Colonic mucosa (tissue), 4 donors: ENCODE measurements at regions not wholly inside any gene's neighbourhood (a gene's known extent, or its start where the extent isn't known, plus 50 kb on each side); places are given as distances from the start of the nearest gene placed in this dataset.

ENCODE experiments used
- DNase-seq: peaks from one replicate; pipeline ENCODE4 v3.0.0-alpha.2; 2020
- H3K27ac ChIP-seq: fragments of 200-600 bp; one replicate; pipeline ENCODE4 v1.8.0; 2021
- H3K27me3 ChIP-seq: fragments of 200-600 bp; one replicate; pipeline ENCODE4 v1.8.0; 2021
- H3K36me3 ChIP-seq: fragments of 200-600 bp; one replicate; pipeline ENCODE4 v1.8.0; 2021
- H3K4me1 ChIP-seq: fragments of 200-600 bp; one replicate; pipeline ENCODE4 v1.8.0; 2021; ENCODE audit warnings: mild to moderate bottlenecking
- H3K4me3 ChIP-seq: fragments of 200-600 bp; one replicate; pipeline ENCODE4 v1.8.0; 2021
- H3K9ac ChIP-seq, 2 donors: one replicate each; pipeline ENCODE4 v1.7.0; 2013; ENCODE audit warnings: control low read depth in 2 of 2, low read depth in 2 of 2, low read length in 2 of 2
- H3K9me3 ChIP-seq: fragments of 200-600 bp; one replicate; pipeline ENCODE4 v1.8.0; 2021
- intact Hi-C: fragments of 100-400 bp; cut with DNase I; formaldehyde crosslinking; loops from one replicate; pipeline ENCODE4 v1.14.1; 2022
- TF ChIP-seq, protein P1 (sequence below): fragments of 200-600 bp; IDR thresholded peaks from one replicate; pipeline ENCODE4 v1.8.0; 2022; ENCODE audit warnings: antibody characterized with exemption, mild to moderate bottlenecking
- donor health status: healthy.
- donor health status: DM: no; HTN: no; CAD: no.
- donor health status: DM: no; HTN: no; CAD: no.

DNA sequence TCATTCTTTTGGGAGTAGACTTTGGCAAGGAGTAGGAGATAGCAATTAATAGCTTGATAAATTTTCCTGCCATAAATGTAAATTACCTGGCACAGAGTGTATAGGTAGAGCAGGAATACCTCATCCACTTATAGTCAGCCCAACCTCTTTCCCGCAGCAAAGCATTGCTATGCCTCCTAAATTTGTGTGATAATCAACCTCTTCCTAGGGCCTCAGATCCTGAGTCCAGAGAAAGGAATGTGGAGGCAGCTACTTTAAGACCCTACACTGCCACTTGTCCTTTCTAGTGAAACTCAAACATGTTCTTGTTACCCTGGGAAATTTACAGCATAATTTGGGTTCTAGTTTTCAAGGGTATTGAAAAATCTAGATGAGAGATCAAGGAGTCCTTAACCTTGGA is 919.0 kb downstream of the RAPGEF2 start:
- H3K4me3 ChIP-seq = no peak overlapping the region
- TF ChIP-seq, protein P1, sequence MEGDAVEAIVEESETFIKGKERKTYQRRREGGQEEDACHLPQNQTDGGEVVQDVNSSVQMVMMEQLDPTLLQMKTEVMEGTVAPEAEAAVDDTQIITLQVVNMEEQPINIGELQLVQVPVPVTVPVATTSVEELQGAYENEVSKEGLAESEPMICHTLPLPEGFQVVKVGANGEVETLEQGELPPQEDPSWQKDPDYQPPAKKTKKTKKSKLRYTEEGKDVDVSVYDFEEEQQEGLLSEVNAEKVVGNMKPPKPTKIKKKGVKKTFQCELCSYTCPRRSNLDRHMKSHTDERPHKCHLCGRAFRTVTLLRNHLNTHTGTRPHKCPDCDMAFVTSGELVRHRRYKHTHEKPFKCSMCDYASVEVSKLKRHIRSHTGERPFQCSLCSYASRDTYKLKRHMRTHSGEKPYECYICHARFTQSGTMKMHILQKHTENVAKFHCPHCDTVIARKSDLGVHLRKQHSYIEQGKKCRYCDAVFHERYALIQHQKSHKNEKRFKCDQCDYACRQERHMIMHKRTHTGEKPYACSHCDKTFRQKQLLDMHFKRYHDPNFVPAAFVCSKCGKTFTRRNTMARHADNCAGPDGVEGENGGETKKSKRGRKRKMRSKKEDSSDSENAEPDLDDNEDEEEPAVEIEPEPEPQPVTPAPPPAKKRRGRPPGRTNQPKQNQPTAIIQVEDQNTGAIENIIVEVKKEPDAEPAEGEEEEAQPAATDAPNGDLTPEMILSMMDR = no peak
- intact Hi-C loops = no loop called here

GRCh38 chr4:160026721-160027120 is 923.8 kb downstream of the RAPGEF2 start:
- Histone ChIP-seq H3K36me3 (no peaks in the 10 kb centered on the region), H3K27ac (no peak overlapping the region), H3K9me3 (no peaks in the 10 kb centered on the region), H3K27me3 (no peaks in the 10 kb centered on the region), H3K9ac (no peak overlapping the region), H3K4me3 (no peak overlapping the region), H3K4me1 (no peaks in the 10 kb centered on the region)
- no peak for DNase-seq
- intact Hi-C loops = no loop called here
- TF ChIP-seq, protein P1 = no peak

More for the DNA sequence above, 919.0 kb downstream of the RAPGEF2 start:
- Histone ChIP-seq H3K9ac (no peak overlapping the region), H3K9me3 (no peaks in the 10 kb centered on the region), H3K27me3 (no peaks in the 10 kb centered on the region), H3K4me1 (no peaks in the 10 kb centered on the region), H3K36me3 (no peaks in the 10 kb centered on the region), H3K27ac (no peak overlapping the region)
- DNase-seq = no peak

DNA sequence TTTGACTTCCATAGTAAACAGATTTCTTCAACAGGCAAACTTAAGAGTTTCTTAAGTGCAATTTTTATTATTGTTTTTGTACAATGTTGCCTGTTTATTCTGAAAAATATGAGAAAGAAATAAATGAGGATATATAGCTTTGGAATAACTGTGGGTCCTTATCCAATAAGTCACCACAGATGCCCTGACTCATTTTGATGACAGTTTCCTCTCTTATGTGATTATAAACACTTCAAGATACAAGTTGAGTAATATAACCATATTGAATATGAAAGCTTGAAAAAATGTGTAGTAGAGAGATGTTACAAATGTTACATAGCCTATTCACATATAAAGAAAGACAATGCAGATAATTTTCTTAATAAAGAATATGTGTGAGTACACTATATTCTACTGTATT is 931.6 kb downstream of the RAPGEF2 start:
- DNase-seq = no peak
- TF ChIP-seq, protein P1 = no peak
- no peaks in the 10 kb centered on the region for H3K4me1 ChIP-seq
- intact Hi-C loops = no loop called here
- H3K9me3 ChIP-seq = no peaks in the 10 kb centered on the region
- no peak overlapping the region for H3K4me3 ChIP-seq
- H3K36me3 ChIP-seq = no peaks in the 10 kb centered on the region
- no peaks in the 10 kb centered on the region for H3K27me3 ChIP-seq
- H3K27ac ChIP-seq = no peak overlapping the region
- H3K9ac ChIP-seq = no peak overlapping the region

DNA sequence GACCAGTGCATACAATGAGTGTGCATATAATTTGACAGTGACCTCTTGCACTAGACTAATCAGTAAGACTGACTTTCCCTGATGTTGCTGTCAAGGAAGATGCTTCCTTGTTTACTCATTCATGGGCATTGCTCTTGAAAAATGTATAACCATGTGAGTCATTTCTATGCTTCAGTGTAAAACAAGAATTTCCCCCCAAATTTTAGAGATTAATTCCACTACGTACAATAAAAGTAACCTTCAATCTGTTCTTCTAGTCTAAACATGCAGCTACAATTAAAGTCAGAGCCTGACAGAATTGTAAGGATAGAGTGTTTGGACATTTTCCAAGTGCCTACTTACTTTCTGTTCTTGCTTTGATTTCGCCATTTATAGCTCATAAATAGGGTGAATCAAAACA is 935.7 kb downstream of the RAPGEF2 start:
- Histone ChIP-seq H3K27me3 (no peaks in the 10 kb centered on the region), H3K9me3 (no peaks in the 10 kb centered on the region), H3K9ac (no peak overlapping the region), H3K27ac (no peak overlapping the region), H3K4me3 (no peak overlapping the region), H3K4me1 (no peaks in the 10 kb centered on the region), H3K36me3 (no peaks in the 10 kb centered on the region)
- DNase-seq = no peak
- intact Hi-C loops = no loop called here
- TF ChIP-seq, protein P1 = no peak

GRCh38 chr4:160044693-160045092 is 941.8 kb downstream of the RAPGEF2 start:
- Histone ChIP-seq H3K27ac (no peak overlapping the region), H3K9me3 (no peaks in the 10 kb centered on the region), H3K9ac (no peak overlapping the region), H3K36me3 (no peaks in the 10 kb centered on the region), H3K27me3 (no peaks in the 10 kb centered on the region), H3K4me1 (no peaks in the 10 kb centered on the region), H3K4me3 (no peak overlapping the region)
- TF ChIP-seq, protein P1 = no peak
- intact Hi-C loops = no loop called here
- no peak for DNase-seq
